ENCODE measurements at regions not wholly inside any gene's neighbourhood (a gene's known extent, or its start where the extent isn't known, plus 50 kb on each side); places are given as distances from the start of the nearest gene placed in this dataset.
"Not testable (repeated sequence)": the region's sequence is repeated elsewhere in the genome, so short reads cannot be mapped to it uniquely, and the experiment has no call there.

DNA sequence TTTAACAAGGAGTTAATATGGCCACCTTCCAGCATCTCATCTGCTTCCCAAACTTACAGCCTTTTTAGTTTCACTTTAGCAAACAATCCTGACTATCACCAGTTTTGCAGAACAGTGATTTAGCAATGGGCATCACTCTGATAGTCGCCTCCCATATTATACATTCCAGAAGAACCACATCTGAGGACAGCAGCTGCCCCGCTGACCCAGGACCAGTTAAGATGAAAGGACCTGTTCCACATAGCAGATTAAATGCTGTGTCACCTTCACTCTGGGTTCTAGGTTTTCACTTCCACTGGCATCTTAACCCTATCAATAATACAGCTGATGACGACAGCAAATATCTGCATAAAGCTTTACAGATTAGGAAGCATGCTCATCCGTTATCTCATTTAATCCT is 99.8 kb downstream of the TRIM69 start:
- no peaks in the 10 kb centered on the region for H3K36me3 Mint-ChIP-seq
- no peak overlapping the region for H3K4me3 Mint-ChIP-seq
- no peak overlapping the region for H3K27ac Mint-ChIP-seq
- H3K4me1 Mint-ChIP-seq: no peaks in the 10 kb centered on the region
- no peaks in the 10 kb centered on the region for H3K9me3 Mint-ChIP-seq
- no peaks in the 10 kb centered on the region for H3K27me3 Mint-ChIP-seq (ENCODE audit: low read depth in 3 of 3)
- no peak for DNase-seq

DNA sequence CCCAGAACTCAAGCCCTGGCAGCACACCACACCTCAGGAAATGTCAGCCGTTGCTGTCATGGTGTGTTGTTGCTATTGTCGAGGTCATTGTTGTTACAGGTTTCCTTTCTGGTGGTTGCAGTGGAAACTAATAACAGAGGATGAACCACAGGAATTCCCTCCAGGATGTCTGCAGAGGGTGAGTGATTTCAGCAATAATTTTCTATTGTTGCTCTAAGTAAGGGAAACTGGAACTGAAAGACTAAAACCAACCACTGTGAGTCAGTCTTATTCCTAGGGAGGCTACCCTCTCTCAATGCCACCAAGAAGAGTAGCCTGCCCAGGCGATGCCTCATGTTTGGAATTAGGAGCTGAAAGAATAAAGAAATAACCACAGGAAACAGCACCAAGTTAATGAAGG is 102.6 kb downstream of the TRIM69 start:
- H3K9me3 Mint-ChIP-seq; DNase-seq; H3K27me3 Mint-ChIP-seq (ENCODE audit: low read depth in 3 of 3); H3K4me3 Mint-ChIP-seq; H3K27ac Mint-ChIP-seq; H3K4me1 Mint-ChIP-seq; H3K36me3 Mint-ChIP-seq: not testable (repeated sequence)

DNA sequence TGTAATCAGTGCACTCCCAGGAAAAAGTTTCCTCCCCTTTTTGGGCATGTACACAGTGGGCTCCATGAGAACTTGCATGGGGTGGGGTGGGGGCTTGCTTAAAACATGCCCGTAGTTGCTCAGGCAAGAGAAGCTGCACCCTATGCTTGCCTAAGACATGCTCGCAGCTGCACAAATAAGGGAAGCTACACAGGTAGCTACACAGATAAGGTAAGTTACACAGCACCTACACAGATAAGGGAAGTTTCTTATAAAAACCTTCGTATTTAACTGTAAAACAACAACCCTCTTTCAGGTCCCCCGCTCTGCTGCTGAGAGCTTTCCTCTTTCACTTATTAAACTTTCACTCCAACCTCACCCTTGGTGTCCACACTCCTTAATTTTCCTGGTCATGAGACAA is 105.4 kb downstream of the TRIM69 start:
- H3K4me3 Mint-ChIP-seq, H3K36me3 Mint-ChIP-seq: not testable (repeated sequence)

DNA sequence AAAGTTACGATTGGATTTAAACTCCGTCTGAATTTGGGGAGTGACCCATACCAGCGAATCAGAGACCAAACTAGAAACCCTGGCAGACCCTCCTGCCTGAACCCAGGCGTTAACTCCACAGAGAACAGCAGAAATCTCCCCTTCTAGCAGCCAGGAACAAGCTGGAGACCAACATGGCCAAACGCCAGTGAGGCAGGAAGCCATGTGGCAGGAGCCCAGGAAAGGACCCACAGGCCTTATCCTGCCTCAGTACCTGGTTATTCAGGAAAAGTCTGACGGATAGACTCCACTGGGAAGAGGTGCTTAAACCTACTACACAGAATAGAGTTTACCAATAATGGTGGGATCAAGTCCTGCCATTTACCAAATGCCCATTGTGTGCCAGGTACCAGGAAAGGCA is 106.6 kb downstream of the TRIM69 start:
- DNase-seq; H3K27me3 Mint-ChIP-seq (ENCODE audit: low read depth in 3 of 3); H3K27ac Mint-ChIP-seq; H3K9me3 Mint-ChIP-seq; H3K36me3 Mint-ChIP-seq; H3K4me1 Mint-ChIP-seq; H3K4me3 Mint-ChIP-seq: not testable (repeated sequence)

More for the DNA sequence above, 105.4 kb downstream of the TRIM69 start:
- not testable (repeated sequence) for H3K27me3 Mint-ChIP-seq (ENCODE audit: low read depth in 3 of 3); H3K27ac Mint-ChIP-seq; DNase-seq; H3K4me1 Mint-ChIP-seq; H3K9me3 Mint-ChIP-seq

DNA sequence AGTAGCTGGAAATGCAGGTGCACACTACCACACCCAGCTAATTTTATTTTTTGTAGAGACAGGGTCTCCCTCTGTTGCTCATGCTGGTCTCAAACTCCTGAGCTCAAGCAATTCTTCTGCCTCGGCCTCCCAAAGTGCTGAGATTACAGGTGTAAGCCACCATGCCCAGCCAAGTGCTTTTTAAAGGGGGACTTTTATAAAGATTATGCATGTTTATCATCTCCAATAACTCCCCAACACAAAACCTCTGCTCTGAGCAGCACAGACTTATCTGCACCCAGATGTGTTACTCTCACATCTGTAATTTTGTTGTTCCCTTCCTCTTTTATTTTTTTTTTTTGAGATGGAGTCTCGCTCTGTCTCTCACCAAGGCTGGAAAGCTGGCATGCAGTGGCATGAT is 108.6 kb downstream of the TRIM69 start:
- not testable (repeated sequence) for H3K27ac Mint-ChIP-seq; H3K36me3 Mint-ChIP-seq; H3K9me3 Mint-ChIP-seq; H3K4me3 Mint-ChIP-seq; H3K4me1 Mint-ChIP-seq; H3K27me3 Mint-ChIP-seq (ENCODE audit: low read depth in 3 of 3); DNase-seq

DNA sequence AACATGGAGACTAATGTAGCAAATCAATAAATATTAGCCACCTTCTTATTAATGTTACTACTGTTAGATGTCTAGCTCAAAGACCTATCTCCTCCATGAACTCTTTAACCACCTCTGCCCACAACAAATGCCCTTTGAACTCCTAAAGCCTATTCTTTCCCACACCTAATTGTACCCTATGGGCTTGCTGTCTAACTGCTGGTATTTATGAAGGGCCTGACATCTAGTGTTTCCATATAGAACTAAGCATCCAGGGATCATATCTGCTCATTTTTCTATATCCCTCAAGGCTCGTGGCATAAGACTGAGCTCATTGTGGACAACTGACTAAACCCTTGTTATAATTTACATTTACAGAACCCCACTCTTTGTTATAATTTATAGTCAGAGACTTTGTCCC is 109.8 kb downstream of the TRIM69 start:
- not testable (repeated sequence) for H3K4me1 Mint-ChIP-seq; H3K27me3 Mint-ChIP-seq (ENCODE audit: low read depth in 3 of 3); H3K4me3 Mint-ChIP-seq; H3K36me3 Mint-ChIP-seq; DNase-seq; H3K27ac Mint-ChIP-seq; H3K9me3 Mint-ChIP-seq

DNA sequence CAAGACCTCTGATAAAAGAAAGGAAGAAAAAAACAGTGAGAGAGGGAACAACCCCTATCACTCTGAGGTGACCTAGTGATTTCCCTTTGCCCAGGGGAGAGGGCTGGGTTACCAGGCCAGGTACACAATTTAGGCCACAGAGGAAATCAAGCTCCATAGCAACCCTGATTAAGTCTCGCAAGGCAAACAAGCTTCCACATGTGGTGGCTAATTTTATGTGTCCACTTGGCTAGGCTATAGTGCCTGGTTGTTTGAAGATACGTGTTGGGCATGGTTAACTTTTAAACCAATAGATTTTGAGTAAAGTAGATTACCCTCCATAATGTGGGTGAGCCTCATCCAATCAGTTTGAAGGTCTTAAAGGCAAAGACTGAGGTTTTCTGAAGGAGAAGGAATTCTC is 108.9 kb upstream of the TERB2 start:
- not testable (repeated sequence) for H3K9me3 Mint-ChIP-seq; H3K4me3 Mint-ChIP-seq; H3K27me3 Mint-ChIP-seq (ENCODE audit: low read depth in 3 of 3); H3K4me1 Mint-ChIP-seq; H3K27ac Mint-ChIP-seq; DNase-seq; H3K36me3 Mint-ChIP-seq

DNA sequence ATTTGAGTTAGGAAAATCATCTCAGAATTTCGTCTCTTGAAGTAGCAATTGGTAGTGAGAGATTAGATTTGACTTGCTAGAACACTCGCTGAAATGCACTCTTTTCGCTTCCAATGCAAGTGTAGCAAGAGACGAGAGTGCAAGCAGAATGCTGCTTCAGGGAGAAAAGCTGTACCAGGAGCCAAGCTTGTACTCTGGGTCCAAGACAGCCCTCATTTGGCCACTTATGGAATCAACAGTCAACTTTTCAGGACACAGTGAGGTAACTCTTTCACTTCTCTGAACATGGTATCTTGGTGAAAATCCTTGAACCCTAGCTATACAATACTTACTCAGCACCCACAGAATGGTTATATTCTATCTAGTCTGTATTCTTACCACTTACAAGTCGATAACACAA is 107.6 kb upstream of the TERB2 start:
- not testable (repeated sequence) for H3K4me1 Mint-ChIP-seq; H3K27ac Mint-ChIP-seq; H3K27me3 Mint-ChIP-seq (ENCODE audit: low read depth in 3 of 3); H3K4me3 Mint-ChIP-seq; DNase-seq; H3K36me3 Mint-ChIP-seq; H3K9me3 Mint-ChIP-seq

DNA sequence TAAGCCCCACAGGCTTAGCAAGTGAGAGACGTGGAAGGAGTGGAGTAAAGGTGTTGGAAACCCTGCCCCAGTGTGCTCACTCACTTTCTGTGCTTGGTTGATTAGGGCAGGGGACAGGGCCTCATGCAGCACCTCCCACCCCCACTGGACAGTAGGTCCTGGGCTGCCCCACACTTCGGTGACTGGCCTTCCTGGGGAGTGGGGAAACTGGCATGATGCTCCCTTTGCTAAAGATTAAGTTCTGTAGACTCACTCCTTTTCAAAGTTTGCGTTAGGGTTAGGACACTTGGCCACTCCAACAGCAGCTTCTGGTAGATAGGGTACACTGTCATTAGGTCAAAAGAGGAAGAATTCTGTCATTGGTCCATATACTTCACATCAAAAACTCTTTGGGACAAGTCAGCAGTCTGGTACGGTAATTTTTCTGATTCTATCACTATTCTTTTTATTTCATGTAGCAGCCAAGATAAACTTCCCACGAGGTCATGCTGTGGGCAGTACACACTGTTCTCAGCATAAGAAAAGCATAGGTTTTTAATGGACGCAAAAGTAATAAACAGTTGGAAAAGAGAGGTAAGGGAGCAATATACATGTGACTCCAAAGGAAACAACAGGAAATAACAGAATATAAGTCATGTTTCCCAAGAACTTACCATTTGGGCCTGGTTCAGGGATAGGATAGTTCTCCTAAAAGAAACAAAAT is 106.6 kb upstream of the TERB2 start:
- not testable (repeated sequence) for H3K27ac Mint-ChIP-seq; H3K9me3 Mint-ChIP-seq; H3K36me3 Mint-ChIP-seq; H3K4me1 Mint-ChIP-seq; H3K27me3 Mint-ChIP-seq (ENCODE audit: low read depth in 3 of 3); DNase-seq; H3K4me3 Mint-ChIP-seq

DNA sequence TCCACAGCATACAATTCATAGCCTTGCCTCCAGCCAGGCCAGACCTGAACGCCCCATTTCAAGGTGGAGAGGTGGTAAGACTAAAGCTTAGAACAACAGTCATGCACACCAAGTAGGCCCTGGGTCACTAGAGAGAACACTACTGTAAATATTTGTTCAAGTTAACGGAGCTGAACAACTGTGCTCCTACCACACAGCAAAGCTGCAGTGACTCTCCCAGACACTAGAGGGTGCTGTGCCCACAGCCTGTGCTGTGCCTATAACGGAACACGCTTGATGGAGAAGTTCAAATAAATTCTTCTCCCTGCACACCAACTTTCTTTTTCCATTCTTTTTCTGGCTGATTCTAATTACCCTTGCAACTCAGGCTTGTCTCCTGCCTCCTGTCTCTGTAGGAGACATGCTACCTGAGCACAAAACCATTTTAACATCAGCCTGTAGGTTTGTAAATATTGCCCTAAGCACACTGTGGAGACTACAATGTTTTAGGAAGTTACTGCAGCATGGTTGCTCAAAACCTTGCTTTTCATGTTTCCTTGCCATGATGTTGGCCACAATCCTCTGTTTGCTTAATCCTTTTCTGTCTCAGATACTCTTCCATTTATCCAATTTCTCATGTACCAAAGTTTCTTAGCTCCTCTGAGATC is 103.1 kb upstream of the TERB2 start:
- H3K36me3 Mint-ChIP-seq; H3K27me3 Mint-ChIP-seq (ENCODE audit: low read depth in 3 of 3); H3K9me3 Mint-ChIP-seq; H3K4me1 Mint-ChIP-seq: not testable (repeated sequence)
- H3K4me3 Mint-ChIP-seq: peak overlapping the region in 2 of 5 donors; percentile 1 to 10
- DNase-seq: peak; percentile 43 to 57 (median 45)
- H3K27ac Mint-ChIP-seq: peak overlapping the region in 1 of 6 donors; percentile 28

DNA sequence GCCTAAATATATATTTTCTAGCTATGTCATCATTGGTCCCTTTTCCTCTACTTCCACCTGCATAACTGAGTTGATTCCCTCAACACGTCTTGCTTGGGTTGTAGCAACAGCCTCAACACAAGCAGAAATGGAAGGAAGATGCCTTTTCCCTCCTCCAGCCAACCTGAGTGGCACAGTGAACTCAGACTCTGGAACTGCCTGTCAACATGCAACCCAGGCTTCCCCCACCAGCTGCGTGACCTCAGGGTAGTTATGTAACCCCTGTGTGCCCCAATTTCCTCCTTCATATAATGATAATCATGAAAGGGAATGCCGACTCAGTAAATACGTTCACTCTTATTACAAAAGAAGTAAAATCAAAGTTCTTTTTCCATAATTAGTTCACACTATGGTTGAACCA is 101.8 kb upstream of the TERB2 start:
- H3K27ac Mint-ChIP-seq; H3K27me3 Mint-ChIP-seq (ENCODE audit: low read depth in 3 of 3): not testable (repeated sequence)

DNA sequence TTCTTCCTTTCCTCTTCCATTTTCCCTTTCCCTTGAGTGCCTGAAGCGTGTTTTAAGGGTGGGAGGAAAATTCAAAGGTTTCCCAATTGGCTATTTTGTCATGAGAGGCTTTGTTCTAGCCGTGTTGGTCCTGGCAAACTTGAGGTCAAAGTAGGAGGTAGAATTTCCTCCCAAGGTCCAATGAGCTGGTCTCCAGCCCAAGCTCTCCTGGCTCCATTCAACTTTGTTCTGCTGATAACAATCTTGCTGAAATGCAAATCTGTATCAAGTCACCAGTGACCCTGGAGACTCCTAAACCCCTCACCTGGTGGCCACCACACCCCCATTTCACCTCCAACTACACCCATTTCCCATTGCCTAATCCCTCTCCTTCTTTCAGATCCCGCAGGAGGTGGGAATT is 100.2 kb upstream of the TERB2 start:
- not testable (repeated sequence) for H3K36me3 Mint-ChIP-seq; H3K9me3 Mint-ChIP-seq; H3K27me3 Mint-ChIP-seq (ENCODE audit: low read depth in 3 of 3); DNase-seq; H3K4me3 Mint-ChIP-seq; H3K27ac Mint-ChIP-seq; H3K4me1 Mint-ChIP-seq

More for the DNA sequence above, 101.8 kb upstream of the TERB2 start:
- H3K36me3 Mint-ChIP-seq, H3K9me3 Mint-ChIP-seq, H3K4me1 Mint-ChIP-seq, H3K4me3 Mint-ChIP-seq, DNase-seq: not testable (repeated sequence)

DNA sequence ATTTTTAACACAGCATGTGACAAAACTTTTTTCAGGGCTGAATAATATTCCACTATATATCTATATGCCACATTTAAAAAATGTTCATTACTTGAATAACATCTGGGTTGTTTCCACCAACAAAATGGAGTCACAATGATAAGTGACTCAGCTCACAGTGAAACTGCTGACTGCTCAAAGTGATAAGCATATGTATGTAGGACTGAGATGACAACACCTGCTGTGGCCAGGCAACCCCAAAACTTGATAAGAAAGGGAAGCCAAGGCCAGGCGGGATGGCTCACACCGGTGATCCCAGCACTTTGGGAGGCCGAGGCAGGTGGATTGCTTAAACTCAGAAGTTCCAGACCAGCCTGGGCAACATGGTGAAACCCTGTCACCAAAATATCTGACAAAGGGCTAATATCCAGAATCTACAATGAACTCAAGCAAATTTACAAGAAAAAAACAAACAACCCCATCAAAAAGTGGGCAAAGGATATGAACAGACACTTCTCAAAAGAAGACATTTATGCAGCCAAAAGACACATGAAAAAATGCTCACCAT is 99.2 kb upstream of the TERB2 start:
- not testable (repeated sequence) for H3K27me3 Mint-ChIP-seq (ENCODE audit: low read depth in 3 of 3); DNase-seq; H3K9me3 Mint-ChIP-seq; H3K36me3 Mint-ChIP-seq; H3K4me1 Mint-ChIP-seq; H3K27ac Mint-ChIP-seq; H3K4me3 Mint-ChIP-seq

DNA sequence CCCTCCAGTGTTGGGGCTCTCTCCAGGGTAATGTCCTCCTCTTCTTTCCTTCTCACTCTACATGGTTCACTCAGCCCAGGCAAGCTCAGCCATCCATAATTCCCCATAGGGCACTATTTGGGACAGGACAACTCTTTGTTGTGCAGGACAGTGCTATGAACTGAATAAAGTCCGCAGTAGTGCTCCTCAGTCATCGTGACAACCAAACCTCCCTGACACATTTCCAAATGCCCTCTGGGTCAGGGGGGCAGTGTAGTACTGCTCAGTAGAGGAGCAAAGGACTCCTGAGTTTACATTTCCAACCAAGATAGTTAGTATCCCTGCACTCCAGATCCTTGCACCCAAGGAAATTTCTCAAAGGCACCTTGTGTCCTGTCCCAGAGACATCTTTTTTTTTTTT is 97.4 kb upstream of the TERB2 start:
- not testable (repeated sequence) for DNase-seq; H3K36me3 Mint-ChIP-seq; H3K4me1 Mint-ChIP-seq; H3K27me3 Mint-ChIP-seq (ENCODE audit: low read depth in 3 of 3); H3K9me3 Mint-ChIP-seq; H3K27ac Mint-ChIP-seq; H3K4me3 Mint-ChIP-seq

DNA sequence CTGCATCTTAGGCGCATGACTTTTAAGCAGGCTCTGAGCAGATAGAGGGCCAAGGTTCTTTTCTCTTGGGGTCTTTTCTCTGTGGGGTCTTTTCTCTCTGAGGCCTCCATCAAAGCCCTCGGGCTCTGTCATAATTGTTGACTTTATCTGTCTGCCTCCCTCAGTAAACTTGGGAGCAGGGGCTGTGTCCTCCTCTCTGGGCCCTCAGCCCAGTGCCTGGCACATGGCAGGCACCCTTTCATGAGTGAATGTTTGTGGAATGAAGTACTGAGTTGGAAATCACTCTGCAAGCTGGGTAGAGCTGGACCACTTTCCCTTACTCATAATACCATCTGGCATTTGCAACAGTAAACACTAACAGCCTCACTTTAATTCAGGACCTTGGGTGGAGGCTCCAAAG is 96.3 kb upstream of the TERB2 start:
- not testable (repeated sequence) for H3K4me1 Mint-ChIP-seq; DNase-seq; H3K4me3 Mint-ChIP-seq; H3K27me3 Mint-ChIP-seq (ENCODE audit: low read depth in 3 of 3); H3K9me3 Mint-ChIP-seq; H3K27ac Mint-ChIP-seq; H3K36me3 Mint-ChIP-seq
